GM12872 (cell line): ENCODE measurements at regions not wholly inside any gene's neighbourhood (a gene's known extent, or its start where the extent isn't known, plus 50 kb on each side); places are given as distances from the start of the nearest gene placed in this dataset.

Experiments
- CTCF ChIP-seq: IDR thresholded peaks from 3 replicates; pipeline ENCODE4 v1.5.1; 2011; ENCODE audit warnings: low read depth, mild to moderate bottlenecking, low read length, moderate library complexity; ENCODE audit not compliant: insufficient read depth

DNA sequence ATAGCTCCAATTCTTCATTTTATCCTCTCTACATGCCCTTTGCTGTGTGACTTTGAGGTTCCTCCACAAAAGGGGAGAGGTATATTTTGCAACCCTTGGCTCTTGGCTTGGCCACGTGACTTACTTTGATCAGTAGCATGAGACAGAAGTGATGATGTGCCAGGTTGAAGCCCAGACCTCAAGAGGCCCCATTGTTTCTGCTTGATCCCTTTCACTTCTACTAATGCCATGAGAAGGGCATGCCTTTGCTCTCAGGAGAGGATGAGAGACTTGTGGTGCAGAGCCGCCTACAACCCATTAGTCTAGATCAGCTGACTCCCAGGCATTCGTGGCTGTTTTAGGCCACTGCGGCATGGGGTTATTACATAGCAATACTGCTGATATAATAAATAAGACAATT is 356.2 kb upstream of the SALL1 start:
- TF ChIP-seq CTCF, result no peak

GRCh38 chr16:51500306-51500705 is 349.2 kb upstream of the SALL1 start:
- no peak for TF ChIP-seq CTCF

DNA sequence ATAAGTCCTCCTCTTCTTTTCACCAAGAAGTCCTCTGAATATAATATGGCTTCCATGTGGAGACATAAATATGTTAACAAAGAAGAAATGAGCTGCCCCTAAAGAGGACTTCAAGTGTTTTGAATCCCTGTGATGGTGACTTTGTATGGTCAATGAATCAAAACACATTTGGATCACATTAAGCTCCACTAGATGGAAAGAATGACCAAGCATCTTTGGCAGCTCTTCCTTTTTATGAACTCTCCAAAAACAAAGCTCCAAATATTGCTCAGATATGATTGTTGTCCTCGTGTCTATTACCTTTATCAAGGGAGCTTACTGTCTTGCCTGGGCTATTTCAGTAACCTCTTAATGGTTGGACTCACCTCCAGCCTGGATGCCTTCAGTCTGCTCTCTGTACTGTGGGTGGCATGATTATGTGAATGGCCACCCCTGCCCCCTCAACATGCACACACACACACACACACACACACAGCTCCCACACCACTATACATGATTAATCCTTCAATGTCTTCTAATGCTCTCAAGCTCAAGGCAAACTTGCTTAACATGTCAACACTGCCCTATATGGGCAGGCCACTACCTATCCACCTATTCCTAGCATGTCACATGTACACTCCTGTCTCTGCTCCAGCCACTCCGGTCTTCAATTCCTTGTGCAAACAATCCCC is 346.6 kb upstream of the SALL1 start:
- TF ChIP-seq CTCF, result no peak

- no peak for TF ChIP-seq CTCF
Measured at GRCh38 chr16:51490866-51491265, 339.8 kb upstream of the SALL1 start.

DNA sequence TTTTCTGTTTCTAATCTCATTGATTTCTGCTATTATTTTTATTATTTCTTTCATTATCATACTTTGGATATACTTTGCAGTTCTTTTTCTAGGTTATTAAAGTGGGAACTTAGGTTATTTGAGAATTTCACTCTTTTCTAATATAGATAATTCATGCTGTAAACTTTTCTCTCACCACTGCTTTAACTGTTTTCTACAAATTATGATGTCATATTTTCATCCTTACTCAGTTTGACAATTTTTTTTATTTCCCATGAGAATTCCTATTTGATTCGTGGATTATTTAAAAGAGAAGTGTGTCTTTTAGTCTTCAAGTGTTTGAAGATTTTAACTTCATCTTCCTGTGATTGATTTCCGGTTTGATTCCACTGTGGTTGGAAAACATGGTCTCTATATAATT is 336.8 kb upstream of the SALL1 start:
- no peak for TF ChIP-seq CTCF

GRCh38 chr16:51474414-51475091 is 323.5 kb upstream of the SALL1 start:
- no peak for TF ChIP-seq CTCF

DNA sequence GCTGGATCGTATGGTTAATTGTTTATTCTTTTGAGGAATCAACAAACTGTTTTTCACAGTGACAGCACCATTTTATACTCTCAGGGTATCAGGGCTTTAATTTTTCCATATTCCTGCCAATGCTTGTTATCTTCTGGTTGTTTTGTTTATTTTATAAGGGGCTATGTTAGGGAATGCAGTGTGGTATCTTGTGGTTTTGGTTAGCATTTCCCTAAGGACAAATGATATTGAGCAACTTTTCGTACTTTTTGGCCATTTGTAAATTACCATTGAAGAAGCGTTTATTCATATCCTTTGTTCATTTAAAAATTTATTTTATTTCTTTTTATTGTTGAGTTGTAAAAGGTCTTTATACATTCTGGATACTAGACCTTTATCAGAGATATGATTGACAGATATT is 322.0 kb upstream of the SALL1 start:
- TF ChIP-seq CTCF, result no peak
